PC-9 (cell line): ENCODE measurements at regions not wholly inside any gene's neighbourhood (a gene's known extent, or its start where the extent isn't known, plus 50 kb on each side); places are given as distances from the start of the nearest gene placed in this dataset.

Experiments used
- CTCF ChIP-seq: fragments of 200-600 bp; sonication (generic); conservative IDR thresholded peaks from 2 replicates; pipeline ENCODE4 v1.6.1; 2017; ENCODE audit warnings: mixed run types, antibody characterized with exemption, mild to moderate bottlenecking, moderate library complexity
- EZH2 ChIP-seq: fragments of 200-600 bp; sonication (generic); IDR thresholded peaks from 2 replicates; pipeline ENCODE4 v1.8.0; 2017; ENCODE audit warnings: antibody characterized with exemption, low read depth

GRCh38 chr7:153939654-153940053 is 112.5 kb upstream of the DPP6 start:
- no peak for TF ChIP-seq CTCF
- TF ChIP-seq EZH2 = no peak
